IMR-90 (cell line): ENCODE measurements at regions not wholly inside any gene's neighbourhood (a gene's known extent, or its start where the extent isn't known, plus 50 kb on each side); places are given as distances from the start of the nearest gene placed in this dataset.

Experiments used
- ATAC-seq: fragments of 200-7000 bp; cut with Tn5 transposase; 2 replicates; pipeline ENCODE4 v1.9.1; 2020; ENCODE audit warnings: low read depth, mild to moderate bottlenecking, moderate library complexity
- BruUV-seq: library from RNA; stranded (reverse); fragments of 400-500 nt; replicated peaks from 2 replicates; lab custom pipeline; 2021; lab: Mats Ljungman, UMichigan
- CTCF ChIA-PET: fragments of 300-600 bp; formaldehyde crosslinking; extraction: SDS; loops from one replicate; lab custom pipeline; 2021; ENCODE audit warnings: antibody characterized with exemption; lab: Yijun Ruan, JAX
- POLR2A ChIA-PET: fragments of 300-600 bp; sonication (Branson Sonifier 250); formaldehyde crosslinking; loops from one replicate; lab custom pipeline; 2022; ENCODE audit warnings: antibody characterized with exemption; ENCODE audit not compliant: unreplicated experiment; lab: Charles Lee
- DNase-seq: peaks from one replicate; pipeline ENCODE4 v3.0.0; 2013
- H2AFZ ChIP-seq: replicated peaks from 2 replicates; pipeline ENCODE3; 2013; ENCODE audit warnings: low read length, mild to moderate bottlenecking; ENCODE audit not compliant: poor library complexity
- H2AK5ac ChIP-seq: 2 replicates; pipeline ENCODE4 v1.6.1; 2013; ENCODE audit warnings: low read depth, low read length, inconsistent platforms
- H2AK9ac ChIP-seq: replicated peaks from 2 replicates; pipeline ENCODE3; 2013; ENCODE audit warnings: mild to moderate bottlenecking, low read depth, low read length, moderate library complexity; ENCODE audit not compliant: poor library complexity
- H2BK120ac ChIP-seq: 2 replicates; pipeline ENCODE4 v1.6.1; 2013; ENCODE audit warnings: low read depth, low read length, inconsistent platforms
- H2BK15ac ChIP-seq: 3 replicates; pipeline ENCODE4 v1.6.1; 2013; ENCODE audit warnings: low read depth, low read length, inconsistent platforms
- H2BK20ac ChIP-seq: 2 replicates; pipeline ENCODE4 v1.6.1; 2013; ENCODE audit warnings: low read depth, mild to moderate bottlenecking, inconsistent platforms, low read length, moderate library complexity
- H2BK5ac ChIP-seq: 2 replicates; pipeline ENCODE4 v1.6.1; 2013; ENCODE audit warnings: mild to moderate bottlenecking, low read depth, low read length, inconsistent platforms; ENCODE audit not compliant: poor library complexity, severe bottlenecking
- H3K14ac ChIP-seq: replicated peaks from 2 replicates; pipeline ENCODE4 v1.6.1; 2013; ENCODE audit warnings: low read depth, low read length, inconsistent platforms
- H3K18ac ChIP-seq: 2 replicates; pipeline ENCODE4 v1.6.1; 2013; ENCODE audit warnings: low read depth, low read length, control low read depth
- H3K23ac ChIP-seq: 2 replicates; pipeline ENCODE4 v1.6.1; 2013; ENCODE audit warnings: low read depth, low read length, inconsistent platforms
- H3K27ac ChIP-seq: 2 replicates; pipeline ENCODE4 v1.5.1; 2013; ENCODE audit warnings: mild to moderate bottlenecking, control low read depth, low read length; ENCODE audit not compliant: insufficient read depth
- H3K27me3 ChIP-seq: 2 replicates; pipeline ENCODE4 v1.6.1; 2013; ENCODE audit warnings: low read length; ENCODE audit not compliant: control insufficient read depth, insufficient read depth
- H3K36me3 ChIP-seq: 2 replicates; pipeline ENCODE4 v1.6.1; 2013; ENCODE audit warnings: low read length, mixed read lengths; ENCODE audit not compliant: control insufficient read depth, insufficient read depth
- H3K4ac ChIP-seq: 2 replicates; pipeline ENCODE4 v1.6.1; 2013; ENCODE audit warnings: low read depth, low read length, inconsistent platforms
- H3K4me1 ChIP-seq: 2 replicates; pipeline ENCODE4 v1.6.1; 2013; ENCODE audit warnings: low read length, mixed read lengths; ENCODE audit not compliant: control insufficient read depth, insufficient read depth
- H3K4me2 ChIP-seq: 2 replicates; pipeline ENCODE4 v1.6.1; 2013; ENCODE audit warnings: low read depth, mild to moderate bottlenecking, control low read depth, low read length, moderate library complexity
- H3K4me3 ChIP-seq: 2 replicates; pipeline ENCODE4 v1.5.1; 2013; ENCODE audit warnings: low read depth, mild to moderate bottlenecking, control low read depth, low read length, moderate library complexity; ENCODE audit not compliant: insufficient read depth
- H3K56ac ChIP-seq: 2 replicates; pipeline ENCODE4 v1.6.1; 2013; ENCODE audit warnings: low read length, inconsistent platforms; ENCODE audit not compliant: insufficient read depth; ENCODE audit errors: extremely low read depth
- H3K79me1 ChIP-seq, 2 experiments: 2 replicates each; pipeline ENCODE4 v1.6.1; 2013; ENCODE audit warnings: low read length in 2 of 2, inconsistent platforms in 1 of 2, low read depth in 1 of 2
- H3K9ac ChIP-seq: 2 replicates; pipeline ENCODE4 v1.6.1; 2013; ENCODE audit warnings: low read depth, low read length, control low read depth
- H3K9me1 ChIP-seq: 2 replicates; pipeline ENCODE4 v1.6.1; 2013; ENCODE audit warnings: low read length, inconsistent platforms; ENCODE audit not compliant: insufficient read depth
- H3K9me3 ChIP-seq: 2 replicates; pipeline ENCODE4 v1.6.1; 2013; ENCODE audit warnings: low read length; ENCODE audit not compliant: control insufficient read depth, insufficient read depth
- H4K20me1 ChIP-seq: 2 replicates; pipeline ENCODE4 v1.6.1; 2013; ENCODE audit warnings: low read length, inconsistent platforms; ENCODE audit not compliant: insufficient read depth
- H4K5ac ChIP-seq: 2 replicates; pipeline ENCODE4 v1.6.1; 2013; ENCODE audit warnings: mild to moderate bottlenecking, low read depth, low read length, control low read depth
- H4K8ac ChIP-seq, 2 experiments: 2 replicates each; pipeline ENCODE4 v1.6.1; 2013; ENCODE audit warnings: low read depth in 2 of 2, low read length in 2 of 2, control low read depth in 1 of 2, inconsistent platforms in 1 of 2
- H4K91ac ChIP-seq: 2 replicates; pipeline ENCODE4 v1.6.1; 2013; ENCODE audit warnings: low read depth, low read length, inconsistent platforms; ENCODE audit not compliant: insufficient read depth
- BHLHE40 ChIP-seq: fragments of 150-350 bp; IDR thresholded peaks from 2 replicates; pipeline ENCODE4 v1.6.1; 2016; ENCODE audit warnings: mild to moderate bottlenecking, low read depth, low read length
- CHD1 ChIP-seq: IDR thresholded peaks from 2 replicates; pipeline ENCODE4 v1.6.1; 2012; ENCODE audit warnings: low read depth, low read length, improper control_type of control experiment
- FOS ChIP-seq: fragments of 150-350 bp; IDR thresholded peaks from 2 replicates; pipeline ENCODE4 v1.6.1; 2016; ENCODE audit warnings: low read depth, low read length
- MAFK ChIP-seq: IDR thresholded peaks from 2 replicates; pipeline ENCODE4 v1.6.1; 2012; ENCODE audit warnings: low read depth, low read length, improper control_type of control experiment
- MXI1 ChIP-seq: IDR thresholded peaks from 2 replicates; pipeline ENCODE4 v1.6.1; 2012; ENCODE audit warnings: low read depth, mild to moderate bottlenecking, low read length, moderate library complexity, borderline replicate concordance
- POLR2A ChIP-seq: IDR thresholded peaks from 2 replicates; pipeline ENCODE4 v1.6.1; 2012; ENCODE audit warnings: mild to moderate bottlenecking, low read depth, low read length
- RAD21 ChIP-seq: IDR thresholded peaks from 2 replicates; pipeline ENCODE4 v1.6.1; 2012; ENCODE audit warnings: low read length, improper control_type of control experiment
- RCOR1 ChIP-seq: IDR thresholded peaks from 2 replicates; pipeline ENCODE4 v1.6.1; 2012; ENCODE audit warnings: mild to moderate bottlenecking, low read length, improper control_type of control experiment; ENCODE audit not compliant: insufficient replicate concordance
- SMC3 ChIP-seq: fragments of 150-350 bp; IDR thresholded peaks from 2 replicates; pipeline ENCODE4 v1.6.1; 2016; ENCODE audit warnings: low read depth, mild to moderate bottlenecking, antibody characterized with exemption, low read length, moderate library complexity
- WGBS, 2 experiments: methylation state at CpG; one replicate each; pipeline versions ENCODE4 v1.1.5 to v1.1.7; 2013; ENCODE audit warnings: missing lambda C conversion rate in 2 of 2; ENCODE audit not compliant: insufficient read length in 1 of 2; ENCODE audit errors: extremely low coverage in 2 of 2; 5-methylcytosine and 5-hydroxymethylcytosine counted together
- dilution Hi-C: fragments of 300-500 bp; cut with HindIII; formaldehyde crosslinking; loops from one replicate; pipeline ENCODE4 v1.14.3; 2018; ENCODE audit warnings: low sequenced_read_pairs; ENCODE audit not compliant: unreplicated experiment
- in situ Hi-C: fragments of 300-500 bp; cut with MboI; formaldehyde crosslinking; loops from 3 replicates; pipeline ENCODE4 v1.14.3; 2019; ENCODE audit warnings: low sequenced_read_pairs, inconsistent platforms, mixed read lengths
- intact Hi-C: fragments of 100-400 bp; cut with micrococcal nuclease; formaldehyde crosslinking; loops from 2 replicates; pipeline ENCODE4 v1.10.0; 2022
- TF ChIP-seq, protein P1 (sequence below): fragments of 150-350 bp; IDR thresholded peaks from 2 replicates; pipeline ENCODE4 v1.6.1; 2017; ENCODE audit warnings: mild to moderate bottlenecking, antibody characterized with exemption, low read length, low read depth
- TF ChIP-seq, protein P2 (sequence below): conservative IDR thresholded peaks from 2 replicates; pipeline ENCODE4 v1.5.1; 2012; ENCODE audit warnings: mild to moderate bottlenecking, low read depth, low read length, improper control_type of control experiment

DNA sequence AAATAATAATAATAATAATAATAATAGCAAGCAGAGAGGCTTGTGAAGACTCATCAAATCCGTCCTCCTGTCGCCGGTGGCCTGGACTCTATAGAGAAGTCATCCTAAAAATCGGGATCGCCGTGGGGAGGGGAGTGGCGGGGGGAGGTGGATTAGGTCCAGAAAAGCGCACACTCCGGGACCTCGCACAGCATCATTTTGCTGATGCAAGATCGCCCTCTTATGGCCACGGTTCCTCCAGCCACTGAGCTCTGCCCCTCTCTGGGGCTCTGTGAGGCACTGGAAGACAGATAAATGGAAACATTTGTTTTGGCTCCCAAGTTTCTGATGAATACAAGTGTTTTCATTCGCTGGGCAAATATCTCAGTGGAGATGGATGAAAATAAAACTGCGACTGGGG is 612.0 kb downstream of the MATN1 start:
- Histone ChIP-seq H2AK9ac (no peak overlapping the region), H3K79me1 (no peaks in the 10 kb centered on the region), H4K8ac (no peak overlapping the region), H3K23ac (no peak overlapping the region), H3K14ac (no peak overlapping the region), H4K91ac (no peak overlapping the region), H2AK5ac (no peak overlapping the region), H2BK5ac (no peak overlapping the region), H3K27ac (no peak overlapping the region), H3K4me1 (no peaks in the 10 kb centered on the region), H2BK20ac (no peak overlapping the region), H3K36me3 (no peaks in the 10 kb centered on the region), H4K5ac (no peak overlapping the region), H3K4me3 (no peak overlapping the region), H3K18ac (no peak overlapping the region), H3K4me2 (no peak overlapping the region), H3K56ac (no peak overlapping the region), H3K27me3 (peaks cover 10% of the 10 kb centered on the region), H3K4ac (no peak overlapping the region), H2BK120ac (no peak overlapping the region), H3K9me1 (no peaks in the 10 kb centered on the region), H4K20me1 (no peaks in the 10 kb centered on the region), H3K9ac (no peak overlapping the region), H2AFZ (no peak overlapping the region), H2BK15ac (no peak overlapping the region), H3K9me3 (no peaks in the 10 kb centered on the region)
- in situ Hi-C loops (loop anchor here (25.0 kb wide), 1 partner anchor 599 kb away; no protein-coding TSS in a partner anchor), intact Hi-C loops (loop anchor here (1.0 to 10.0 kb wide), 5 partner anchors 273 to 875 kb away; partner anchors contain the start of gene PTPRU), dilution Hi-C loops (no loop called here)
- DNase-seq, result peak; percentile 41
- ChIA-PET POLR2A (no interaction called here), CTCF (interaction anchor here (0.6 to 0.8 kb wide), 3 partner anchors 33 to 601 kb away, joined by 3 to 7 read pairs (median 4); no protein-coding TSS in a partner anchor)
- BruUV-seq, result no TSS peak
- peak; percentile 92 for ATAC-seq
- TF ChIP-seq FOS, result no peak
- TF ChIP-seq, protein P1, sequence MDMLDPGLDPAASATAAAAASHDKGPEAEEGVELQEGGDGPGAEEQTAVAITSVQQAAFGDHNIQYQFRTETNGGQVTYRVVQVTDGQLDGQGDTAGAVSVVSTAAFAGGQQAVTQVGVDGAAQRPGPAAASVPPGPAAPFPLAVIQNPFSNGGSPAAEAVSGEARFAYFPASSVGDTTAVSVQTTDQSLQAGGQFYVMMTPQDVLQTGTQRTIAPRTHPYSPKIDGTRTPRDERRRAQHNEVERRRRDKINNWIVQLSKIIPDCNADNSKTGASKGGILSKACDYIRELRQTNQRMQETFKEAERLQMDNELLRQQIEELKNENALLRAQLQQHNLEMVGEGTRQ, result no peak
- peak; percentile 76 for TF ChIP-seq RAD21
- TF ChIP-seq SMC3, result peak; percentile 58
- TF ChIP-seq POLR2A, result no peak
- TF ChIP-seq MAFK, result no peak
- TF ChIP-seq MXI1, result no peak
- TF ChIP-seq CHD1, result no peak
- no peak for TF ChIP-seq BHLHE40
- no peak for TF ChIP-seq RCOR1
- TF ChIP-seq, protein P2, sequence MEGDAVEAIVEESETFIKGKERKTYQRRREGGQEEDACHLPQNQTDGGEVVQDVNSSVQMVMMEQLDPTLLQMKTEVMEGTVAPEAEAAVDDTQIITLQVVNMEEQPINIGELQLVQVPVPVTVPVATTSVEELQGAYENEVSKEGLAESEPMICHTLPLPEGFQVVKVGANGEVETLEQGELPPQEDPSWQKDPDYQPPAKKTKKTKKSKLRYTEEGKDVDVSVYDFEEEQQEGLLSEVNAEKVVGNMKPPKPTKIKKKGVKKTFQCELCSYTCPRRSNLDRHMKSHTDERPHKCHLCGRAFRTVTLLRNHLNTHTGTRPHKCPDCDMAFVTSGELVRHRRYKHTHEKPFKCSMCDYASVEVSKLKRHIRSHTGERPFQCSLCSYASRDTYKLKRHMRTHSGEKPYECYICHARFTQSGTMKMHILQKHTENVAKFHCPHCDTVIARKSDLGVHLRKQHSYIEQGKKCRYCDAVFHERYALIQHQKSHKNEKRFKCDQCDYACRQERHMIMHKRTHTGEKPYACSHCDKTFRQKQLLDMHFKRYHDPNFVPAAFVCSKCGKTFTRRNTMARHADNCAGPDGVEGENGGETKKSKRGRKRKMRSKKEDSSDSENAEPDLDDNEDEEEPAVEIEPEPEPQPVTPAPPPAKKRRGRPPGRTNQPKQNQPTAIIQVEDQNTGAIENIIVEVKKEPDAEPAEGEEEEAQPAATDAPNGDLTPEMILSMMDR, result peak; percentile 72
- WGBS, 2 experiments, result 0% methylated on average over 2 of the region's 14 CpGs; no CpG with 5 or more reads in 1 of the 2 experiments
